CD14-positive monocyte (primary cell): ENCODE measurements at regions not wholly inside any gene's neighbourhood (a gene's known extent, or its start where the extent isn't known, plus 50 kb on each side); places are given as distances from the start of the nearest gene placed in this dataset.

ENCODE experiments used
- DNase-seq, 3 donors: peaks; one replicate each; pipeline ENCODE4 v3.0.0-alpha.2; 2011 to 2022
- H2AFZ ChIP-seq: 2 replicates; pipeline ENCODE4 v1.6.0; 2012; ENCODE audit warnings: mild to moderate bottlenecking, low read depth, low read length, inconsistent platforms; ENCODE audit not compliant: insufficient read depth, poor library complexity, severe bottlenecking
- H3K27ac ChIP-seq, 2 donors: 1 replicate in 1 of 2; 2 replicates in 1 of 2; pipeline ENCODE4 v1.5.1; 2012 to 2013; ENCODE audit warnings: low read length in 2 of 2, control low read depth in 1 of 2, inconsistent platforms in 1 of 2, low read depth in 1 of 2, mild to moderate bottlenecking in 1 of 2
- H3K27me3 ChIP-seq, 2 donors: one replicate each; pipeline versions ENCODE4 v1.6.0 to v1.6.1; 2011 to 2013; ENCODE audit warnings: low read length in 2 of 2; ENCODE audit not compliant: control insufficient read depth in 2 of 2, insufficient read depth in 2 of 2
- H3K36me3 ChIP-seq, 2 donors: replicated peaks in 1 of 2; 1 replicate in 1 of 2; 2 replicates in 1 of 2; pipeline versions ENCODE4 v1.5.1 to v1.6.1; 2012 to 2013; ENCODE audit warnings: low read length in 2 of 2, control low read depth in 1 of 2, inconsistent platforms in 1 of 2, mild to moderate bottlenecking in 1 of 2; ENCODE audit not compliant: insufficient read depth in 2 of 2, control insufficient read depth in 1 of 2
- H3K4me1 ChIP-seq, 2 donors: 1 replicate in 1 of 2; 2 replicates in 1 of 2; pipeline versions ENCODE4 v1.5.1 to v1.6.1; 2012 to 2013; ENCODE audit warnings: low read length in 2 of 2, control low read depth in 1 of 2, inconsistent platforms in 1 of 2, mild to moderate bottlenecking in 1 of 2, moderate library complexity in 1 of 2; ENCODE audit not compliant: insufficient read depth in 2 of 2, control insufficient read depth in 1 of 2
- H3K4me2 ChIP-seq: replicated peaks from 2 replicates; pipeline ENCODE3; 2012; ENCODE audit warnings: low read length, moderate library complexity, mild to moderate bottlenecking; ENCODE audit not compliant: poor library complexity, severe bottlenecking; ENCODE audit errors: extremely low read depth
- H3K4me3 ChIP-seq, 3 experiments: fragments of 200-600 bp in 1 of 3; sonication (generic) in 1 of 3; replicated peaks in 1 of 3; 1 replicate in 2 of 3; 2 replicates in 1 of 3; pipeline ENCODE4 v1.5.1; 2011 to 2013; ENCODE audit warnings: low read length in 3 of 3, mild to moderate bottlenecking in 3 of 3, control low read depth in 2 of 3, low read depth in 2 of 3, inconsistent platforms in 1 of 3, moderate library complexity in 1 of 3
- H3K79me2 ChIP-seq: 2 replicates; pipeline ENCODE4 v1.6.0; 2012; ENCODE audit warnings: mild to moderate bottlenecking, control low read depth, inconsistent platforms, low read length, moderate library complexity; ENCODE audit not compliant: insufficient read depth
- H3K9ac ChIP-seq: 2 replicates; pipeline ENCODE4 v1.6.0; 2017; ENCODE audit warnings: low read length, mild to moderate bottlenecking; ENCODE audit not compliant: insufficient read depth, poor library complexity, severe bottlenecking
- H3K9me3 ChIP-seq, 2 donors: replicated peaks in 1 of 2; 1 replicate in 1 of 2; 2 replicates in 1 of 2; pipeline versions ENCODE4 v1.5.1 to v1.6.1; 2012 to 2013; ENCODE audit warnings: low read length in 2 of 2, control low read depth in 1 of 2; ENCODE audit not compliant: control insufficient read depth in 1 of 2, insufficient read depth in 1 of 2
- H4K20me1 ChIP-seq: 2 replicates; pipeline ENCODE4 v1.6.0; 2012; ENCODE audit warnings: mild to moderate bottlenecking, low read length, control low read depth, moderate library complexity; ENCODE audit not compliant: insufficient read depth
- H3K27ac Mint-ChIP-seq, 7 donors: one replicate each; pipeline ENCODE4 v1.8.0; 2020; ENCODE audit warnings: mild to moderate bottlenecking in 7 of 7, mixed read lengths in 7 of 7, moderate library complexity in 6 of 7, inconsistent platforms in 2 of 7
- H3K27me3 Mint-ChIP-seq, 3 donors: one replicate each; pipeline ENCODE4 v1.8.0; 2021 to 2022; ENCODE audit warnings: low read depth in 3 of 3, mild to moderate bottlenecking in 3 of 3, mixed read lengths in 3 of 3, moderate library complexity in 3 of 3, inconsistent platforms in 1 of 3
- H3K36me3 Mint-ChIP-seq, 2 donors: one replicate each; pipeline ENCODE4 v1.8.0; 2020; ENCODE audit warnings: mixed read lengths in 2 of 2, inconsistent platforms in 1 of 2, mild to moderate bottlenecking in 1 of 2
- H3K4me1 Mint-ChIP-seq: one replicate; pipeline ENCODE4 v1.8.0; 2020; ENCODE audit warnings: mild to moderate bottlenecking, mixed read lengths
- H3K4me3 Mint-ChIP-seq, 2 donors: one replicate each; pipeline ENCODE4 v1.8.0; 2020; ENCODE audit warnings: mild to moderate bottlenecking in 2 of 2, mixed read lengths in 2 of 2, moderate library complexity in 1 of 2
- H3K9me3 Mint-ChIP-seq, 7 donors: one replicate each; pipeline ENCODE4 v1.8.0; 2020 to 2022; ENCODE audit warnings: mixed read lengths in 7 of 7, mild to moderate bottlenecking in 6 of 7, moderate library complexity in 6 of 7, inconsistent platforms in 2 of 7
- WGBS: methylation state at CpG from one replicate; pipeline ENCODE4 v1.1.5; 2013; ENCODE audit warnings: missing lambda C conversion rate; ENCODE audit not compliant: insufficient coverage; 5-methylcytosine and 5-hydroxymethylcytosine counted together
- intact Hi-C, 2 donors: fragments of 100-400 bp; cut with micrococcal nuclease; formaldehyde crosslinking; loops; one replicate each; pipeline versions ENCODE4 v1.15.0 to v1.15.1; 2023
- TF ChIP-seq, protein P1 (sequence below): fragments of 200-600 bp; IDR thresholded peaks from one replicate; pipeline ENCODE4 v1.8.0; 2022; ENCODE audit warnings: antibody characterized with exemption, mild to moderate bottlenecking

DNA sequence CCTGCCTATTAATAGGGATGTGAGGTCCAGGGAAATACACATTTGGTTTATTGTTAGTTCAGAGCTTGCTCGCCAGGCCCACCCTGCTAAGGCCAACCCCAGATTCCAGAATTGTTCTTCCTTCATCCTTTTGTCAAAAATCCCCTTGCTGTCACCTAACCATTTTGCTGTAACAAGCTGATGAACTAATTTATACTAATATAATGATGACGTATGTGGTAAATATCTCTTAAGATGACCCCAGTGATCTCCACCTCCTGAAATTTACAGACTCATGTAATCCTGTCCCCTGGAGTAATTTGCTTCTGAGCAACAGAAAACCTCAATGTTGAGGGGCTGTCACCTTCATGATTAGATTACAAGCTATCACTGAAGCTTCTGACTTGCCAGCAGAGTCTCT, 236.3 kb upstream of the N4BP1 start:
- H3K4me1 Mint-ChIP-seq = no peaks in the 10 kb centered on the region
- no peaks in the 10 kb centered on the region for H3K9me3 ChIP-seq
- H3K36me3 Mint-ChIP-seq = no peaks in the 10 kb centered on the region
- no peak overlapping the region for H3K27ac Mint-ChIP-seq
- no peaks in the 10 kb centered on the region for H3K4me1 ChIP-seq
- H4K20me1 ChIP-seq = no peaks in the 10 kb centered on the region
- H3K36me3 ChIP-seq = no peaks in the 10 kb centered on the region
- TF ChIP-seq, protein P1, sequence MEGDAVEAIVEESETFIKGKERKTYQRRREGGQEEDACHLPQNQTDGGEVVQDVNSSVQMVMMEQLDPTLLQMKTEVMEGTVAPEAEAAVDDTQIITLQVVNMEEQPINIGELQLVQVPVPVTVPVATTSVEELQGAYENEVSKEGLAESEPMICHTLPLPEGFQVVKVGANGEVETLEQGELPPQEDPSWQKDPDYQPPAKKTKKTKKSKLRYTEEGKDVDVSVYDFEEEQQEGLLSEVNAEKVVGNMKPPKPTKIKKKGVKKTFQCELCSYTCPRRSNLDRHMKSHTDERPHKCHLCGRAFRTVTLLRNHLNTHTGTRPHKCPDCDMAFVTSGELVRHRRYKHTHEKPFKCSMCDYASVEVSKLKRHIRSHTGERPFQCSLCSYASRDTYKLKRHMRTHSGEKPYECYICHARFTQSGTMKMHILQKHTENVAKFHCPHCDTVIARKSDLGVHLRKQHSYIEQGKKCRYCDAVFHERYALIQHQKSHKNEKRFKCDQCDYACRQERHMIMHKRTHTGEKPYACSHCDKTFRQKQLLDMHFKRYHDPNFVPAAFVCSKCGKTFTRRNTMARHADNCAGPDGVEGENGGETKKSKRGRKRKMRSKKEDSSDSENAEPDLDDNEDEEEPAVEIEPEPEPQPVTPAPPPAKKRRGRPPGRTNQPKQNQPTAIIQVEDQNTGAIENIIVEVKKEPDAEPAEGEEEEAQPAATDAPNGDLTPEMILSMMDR = no peak
- no peak for DNase-seq
- no peak overlapping the region for H3K27ac ChIP-seq
- H3K4me3 ChIP-seq = no peak overlapping the region
- intact Hi-C loops = no loop called here
- no peaks in the 10 kb centered on the region for H3K79me2 ChIP-seq
- no CpG with 5 or more reads among the region's 2 CpGs for WGBS
- H3K4me2 ChIP-seq = no peak overlapping the region
- no peak overlapping the region for H3K4me3 Mint-ChIP-seq
- H3K27me3 Mint-ChIP-seq = no peaks in the 10 kb centered on the region
- H3K27me3 ChIP-seq = no peaks in the 10 kb centered on the region
- H3K9ac ChIP-seq = no peak overlapping the region
- peaks cover 0 to 4% (median 0%) of the 10 kb centered on the region in 7 donors for H3K9me3 Mint-ChIP-seq
- no peak overlapping the region for H2AFZ ChIP-seq

GRCh38 chr16:48845261-48845660, 235.3 kb upstream of the N4BP1 start:
- Mint-ChIP-seq H3K36me3 (no peaks in the 10 kb centered on the region), H3K27ac (no peak overlapping the region), H3K4me3 (no peak overlapping the region), H3K9me3 (peaks cover 0 to 4% (median 0%) of the 10 kb centered on the region in 7 donors), H3K27me3 (no peaks in the 10 kb centered on the region), H3K4me1 (no peaks in the 10 kb centered on the region)
- Histone ChIP-seq H3K9ac (no peak overlapping the region), H3K9me3 (no peaks in the 10 kb centered on the region), H4K20me1 (no peaks in the 10 kb centered on the region), H3K79me2 (no peaks in the 10 kb centered on the region), H3K36me3 (no peaks in the 10 kb centered on the region), H3K4me1 (no peaks in the 10 kb centered on the region), H3K4me2 (no peak overlapping the region), H3K4me3 (no peak overlapping the region), H3K27ac (no peak overlapping the region), H3K27me3 (no peaks in the 10 kb centered on the region), H2AFZ (no peak overlapping the region)
- TF ChIP-seq, protein P1 = no peak
- intact Hi-C loops = no loop called here
- no peak for DNase-seq
- 70% methylated on average over 1 of the region's 2 CpGs for WGBS
